ENCODE measurements at regions not wholly inside any gene's neighbourhood (a gene's known extent, or its start where the extent isn't known, plus 50 kb on each side); places are given as distances from the start of the nearest gene placed in this dataset.
"Not testable (repeated sequence)": the region's sequence is repeated elsewhere in the genome, so short reads cannot be mapped to it uniquely, and the experiment has no call there.

- no peak for FAIRE-seq
- no peak for DNase-seq (ENCODE audit: extremely low spot score, insufficient read length, low read depth)
These were observed 624.9 kb downstream of the SLITRK6 start for GRCh38 chr13:85174291-85174690.

- DNase-seq (ENCODE audit: extremely low spot score, insufficient read length, low read depth) (no peak), FAIRE-seq (no peak)
These were observed 628.8 kb downstream of the SLITRK6 start for GRCh38 chr13:85170372-85170771.

GRCh38 chr13:85166891-85167290, 632.3 kb downstream of the SLITRK6 start:
- FAIRE-seq (no peak), DNase-seq (ENCODE audit: extremely low spot score, insufficient read length, low read depth) (no peak)

DNA sequence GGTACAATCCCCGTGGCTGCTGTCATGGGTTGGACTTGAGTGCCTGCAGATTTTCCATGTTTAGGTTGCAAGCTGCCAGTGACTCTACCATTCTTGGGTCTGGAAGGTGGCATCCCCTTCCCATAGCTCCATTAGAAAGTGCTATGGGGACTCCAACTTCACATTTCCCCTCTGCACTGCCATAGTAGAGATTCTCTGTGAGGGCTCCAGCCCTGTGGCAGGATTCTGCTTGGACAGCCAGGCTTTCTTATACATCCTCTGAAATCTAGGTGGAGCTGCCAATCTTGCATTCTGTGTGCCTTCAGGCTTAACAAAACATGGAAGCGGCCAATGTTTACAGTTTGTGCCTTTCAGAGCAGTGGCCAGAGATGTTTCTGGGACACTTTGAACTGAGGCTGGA, 636.2 kb downstream of the SLITRK6 start:
- DNase-seq (ENCODE audit: extremely low spot score, insufficient read length, low read depth) (no peak), FAIRE-seq (no peak)

- DNase-seq (ENCODE audit: extremely low spot score, insufficient read length, low read depth) (no peak), FAIRE-seq (no peak)
These were observed 651.2 kb downstream of the SLITRK6 start for GRCh38 chr13:85148009-85148408.

GRCh38 chr13:85142351-85142927, 656.8 kb downstream of the SLITRK6 start:
- no peak for DNase-seq (ENCODE audit: extremely low spot score, insufficient read length, low read depth)
- FAIRE-seq: no peak

- FAIRE-seq: no peak
- DNase-seq (ENCODE audit: extremely low spot score, insufficient read length, low read depth): no peak
These were observed 657.8 kb downstream of the SLITRK6 start for GRCh38 chr13:85141401-85141800.

GRCh38 chr13:85140192-85140591, 659.0 kb downstream of the SLITRK6 start:
- DNase-seq (ENCODE audit: extremely low spot score, insufficient read length, low read depth) (no peak), FAIRE-seq (no peak)

DNA sequence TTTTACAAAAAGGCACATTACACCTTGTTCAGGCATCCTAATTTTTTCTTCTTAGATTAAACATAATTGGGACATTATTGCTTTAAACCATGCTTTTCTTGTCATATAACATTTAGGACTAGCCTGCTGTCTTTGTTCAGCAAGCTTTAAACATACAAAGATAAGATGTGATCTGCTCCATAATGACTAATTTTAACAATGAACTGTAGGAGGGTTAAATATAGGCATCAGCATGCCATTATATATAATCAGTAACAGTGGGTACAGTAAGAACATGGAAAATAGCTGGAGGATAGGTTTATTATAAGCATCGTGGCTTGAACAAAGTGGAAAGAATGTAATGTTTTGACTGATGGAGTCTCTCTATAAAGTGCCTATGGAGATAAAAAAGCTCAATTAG, 661.7 kb downstream of the SLITRK6 start:
- DNase-seq (ENCODE audit: extremely low spot score, insufficient read length, low read depth): no peak
- no peak for FAIRE-seq

GRCh38 chr13:85132986-85133385, 666.2 kb downstream of the SLITRK6 start:
- FAIRE-seq: no peak
- DNase-seq (ENCODE audit: extremely low spot score, insufficient read length, low read depth): no peak

- not testable (repeated sequence) for FAIRE-seq; DNase-seq (ENCODE audit: extremely low spot score, insufficient read length, low read depth)
These were observed 675.7 kb downstream of the SLITRK6 start for GRCh38 chr13:85123501-85123900.

DNA sequence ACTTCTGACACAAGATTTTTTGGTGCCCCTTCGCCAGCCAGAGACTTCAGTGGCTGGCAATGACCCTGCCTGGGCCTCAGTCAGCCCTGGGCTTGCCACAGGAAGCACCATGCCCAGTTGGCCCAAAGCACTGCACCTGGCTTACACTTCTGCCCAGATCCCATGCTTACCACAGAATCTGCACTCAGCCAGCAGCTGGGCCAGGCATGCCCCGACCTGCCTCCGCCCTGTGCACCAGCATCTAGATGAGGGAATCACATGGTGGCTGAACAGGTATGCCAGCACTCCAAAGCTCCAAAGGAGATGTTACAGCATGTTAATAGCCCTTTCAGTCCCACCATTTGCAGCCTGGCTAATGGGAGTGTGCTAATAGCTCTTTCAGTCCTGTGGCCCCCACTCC, 690.9 kb downstream of the SLITRK6 start:
- FAIRE-seq: no peak
- DNase-seq (ENCODE audit: extremely low spot score, insufficient read length, low read depth): no peak

GRCh38 chr13:85099245-85099644, 700.0 kb downstream of the SLITRK6 start:
- DNase-seq (ENCODE audit: extremely low spot score, insufficient read length, low read depth): no peak
- no peak for FAIRE-seq

GRCh38 chr13:85095418-85096272, 703.6 kb downstream of the SLITRK6 start:
- FAIRE-seq (no peak), DNase-seq (ENCODE audit: extremely low spot score, insufficient read length, low read depth) (no peak)

- FAIRE-seq (no peak), DNase-seq (ENCODE audit: extremely low spot score, insufficient read length, low read depth) (no peak)
These were observed 705.4 kb downstream of the SLITRK6 start for GRCh38 chr13:85093808-85094207.

DNA sequence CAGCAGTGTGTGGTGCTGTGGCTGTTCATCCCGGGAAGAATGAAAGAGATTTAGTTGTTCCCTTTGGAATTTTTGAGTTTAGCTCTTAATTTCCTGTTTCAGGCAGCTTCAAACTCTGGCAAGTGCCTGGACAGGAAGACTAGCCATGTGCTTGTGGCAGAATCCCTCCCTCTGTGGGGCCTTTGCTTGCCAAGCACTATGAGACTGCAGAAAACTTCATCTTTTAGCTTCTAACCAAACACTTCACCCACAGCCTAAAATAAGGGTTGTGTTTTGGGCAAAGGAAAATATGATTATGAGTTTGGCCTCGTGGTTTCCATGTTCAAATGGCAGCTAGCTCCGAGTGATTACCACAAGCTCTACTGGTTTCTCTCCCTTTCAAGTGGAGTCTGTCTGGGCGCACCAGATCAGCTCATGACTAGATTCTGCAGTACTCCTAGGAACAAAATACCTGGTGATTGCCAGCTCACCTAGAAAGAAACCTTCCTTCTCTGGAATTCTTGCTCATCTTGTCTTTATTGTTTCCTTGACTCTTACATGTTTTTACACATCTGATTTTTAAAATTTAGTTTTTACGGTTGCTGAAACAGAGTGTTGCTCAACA, 707.5 kb downstream of the SLITRK6 start:
- DNase-seq (ENCODE audit: extremely low spot score, insufficient read length, low read depth) (no peak), FAIRE-seq (no peak)

DNA sequence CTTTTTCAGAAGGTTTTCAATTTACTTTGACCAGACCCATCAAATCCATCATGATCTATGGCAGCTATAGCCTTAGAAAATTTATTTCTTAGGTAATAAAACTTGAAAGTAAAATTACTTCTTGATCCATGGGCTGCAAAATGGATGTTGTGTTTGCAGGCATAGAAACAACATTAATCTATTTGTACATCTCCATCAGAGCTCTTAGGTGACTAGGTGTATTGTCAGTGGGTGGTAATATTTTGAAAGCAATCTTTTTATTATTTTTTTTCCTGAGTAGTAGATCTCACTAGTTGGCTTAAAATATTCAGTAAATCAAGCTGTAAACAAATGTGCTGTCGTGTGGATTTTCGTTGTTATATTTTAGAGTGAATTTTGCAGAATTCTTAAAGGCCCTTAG, 710.0 kb downstream of the SLITRK6 start:
- no peak for FAIRE-seq
- no peak for DNase-seq (ENCODE audit: extremely low spot score, insufficient read length, low read depth)

DNA sequence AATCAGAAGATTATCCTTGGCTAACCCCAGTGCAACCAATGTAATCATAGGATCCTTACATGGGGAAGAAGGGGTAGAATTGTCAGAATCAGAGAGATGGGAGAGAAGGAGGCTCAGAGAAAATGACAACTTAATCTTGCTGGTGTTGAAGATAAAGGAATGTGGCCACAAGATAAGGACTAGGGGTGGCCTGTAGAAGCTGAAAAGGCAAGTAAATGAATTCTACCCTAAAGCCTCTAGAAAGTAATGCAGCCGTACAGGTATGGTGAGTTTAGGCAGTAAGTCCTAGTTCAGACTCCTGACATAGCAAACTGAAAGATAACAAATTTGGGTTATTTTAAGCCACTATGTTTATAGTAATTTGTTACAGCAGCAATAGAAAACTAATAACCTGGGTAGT, 718.5 kb downstream of the SLITRK6 start:
- no peak for DNase-seq (ENCODE audit: extremely low spot score, insufficient read length, low read depth)
- FAIRE-seq: no peak

GRCh38 chr13:85076343-85076742, 722.9 kb downstream of the SLITRK6 start:
- DNase-seq (ENCODE audit: extremely low spot score, insufficient read length, low read depth) (no peak), FAIRE-seq (no peak)

- FAIRE-seq (no peak), DNase-seq (ENCODE audit: extremely low spot score, insufficient read length, low read depth) (no peak)
These were observed 724.5 kb downstream of the SLITRK6 start for GRCh38 chr13:85074543-85075313.

DNA sequence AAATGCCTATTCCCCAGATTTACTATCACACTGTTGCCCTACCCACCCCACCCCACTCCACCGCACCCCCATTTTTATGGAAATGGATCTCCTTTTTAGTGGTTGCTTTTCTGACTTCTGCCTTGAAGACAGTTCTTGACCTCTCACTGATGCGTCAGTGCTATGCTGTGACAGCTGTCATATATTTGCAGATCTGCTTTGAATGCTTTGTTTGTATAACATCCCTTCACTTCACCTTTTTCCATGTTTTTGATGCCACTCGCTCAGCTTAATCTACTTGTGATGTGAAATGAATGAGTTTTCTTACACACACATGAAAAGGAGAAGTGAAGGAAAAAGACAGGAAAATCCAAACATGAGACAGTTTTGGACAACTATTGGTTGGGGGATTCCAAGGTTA, 731.0 kb downstream of the SLITRK6 start:
- DNase-seq (ENCODE audit: extremely low spot score, insufficient read length, low read depth) (no peak), FAIRE-seq (no peak)
